ENCODE measurements at regions not wholly inside any gene's neighbourhood (a gene's known extent, or its start where the extent isn't known, plus 50 kb on each side); places are given as distances from the start of the nearest gene placed in this dataset.
"Not testable (repeated sequence)": the region's sequence is repeated elsewhere in the genome, so short reads cannot be mapped to it uniquely, and the experiment has no call there.

- not testable (repeated sequence) for TF ChIP-seq CBX5 (IDR thresholded peaks at IDR 0.05; ENCODE audit: low read depth); MXI1 (IDR thresholded peaks at IDR 0.05; ENCODE audit: low read depth, low read length); ZNF24 (IDR thresholded peaks at IDR 0.05); CTCF (IDR thresholded peaks at IDR 0.05 in 2 of 3, conservative IDR thresholded peaks at IDR 0.05 in 1 of 3; ENCODE audit: control insufficient read depth in 2 of 3, extremely low read depth in 1 of 3, insufficient read depth in 1 of 3, low read depth in 3 of 3, low read length in 3 of 3); POLR2A (IDR thresholded peaks at IDR 0.05; ENCODE audit: low read depth, low read length); IRF3 (IDR thresholded peaks at IDR 0.05); POLR2AphosphoS5 (IDR thresholded peaks at IDR 0.05; ENCODE audit: low read length); CHD4 (IDR thresholded peaks at IDR 0.05)
These were observed 74.7 kb upstream of the METTL9 start for GRCh38 chr16:21524752-21525028.

Measured in GM12878 (cell line).